Mucosa of descending colon (tissue), 3 donors: ENCODE measurements at regions not wholly inside any gene's neighbourhood (a gene's known extent, or its start where the extent isn't known, plus 50 kb on each side); places are given as distances from the start of the nearest gene placed in this dataset.
"Not testable (repeated sequence)": the region's sequence is repeated elsewhere in the genome, so short reads cannot be mapped to it uniquely, and the experiment has no call there.

Experiments
- ATAC-seq: fragments of 200-7000 bp; cut with Tn5 transposase; one replicate; pipeline ENCODE4 v1.9.1; 2020; ENCODE audit warnings: mild to moderate bottlenecking, moderate library complexity
- DNase-seq, 3 donors: peaks; one replicate each; pipeline ENCODE4 v3.0.0-alpha.2; 2020
- H3K36me3 ChIP-seq: fragments of 200-600 bp; one replicate; pipeline ENCODE4 v1.8.0; 2021; ENCODE audit warnings: low read depth, mild to moderate bottlenecking
- H3K4me1 ChIP-seq: fragments of 200-600 bp; one replicate; pipeline ENCODE4 v1.8.0; 2021; ENCODE audit warnings: low read depth, mild to moderate bottlenecking
- H3K4me3 ChIP-seq: fragments of 200-600 bp; one replicate; pipeline ENCODE4 v1.8.0; 2021; ENCODE audit warnings: mild to moderate bottlenecking
- H3K9me3 ChIP-seq: fragments of 200-600 bp; one replicate; pipeline ENCODE4 v1.8.0; 2021; ENCODE audit warnings: mild to moderate bottlenecking
- CTCF ChIP-seq: fragments of 200-600 bp; IDR thresholded peaks from one replicate; pipeline ENCODE4 v1.8.0; 2022; ENCODE audit warnings: antibody characterized with exemption, mild to moderate bottlenecking
- intact Hi-C, 2 donors: fragments of 100-400 bp; cut with DNase I in 1 of 2; cut with micrococcal nuclease in 1 of 2; formaldehyde crosslinking; loops; one replicate each; pipeline versions ENCODE4 v1.11.0 to v1.11.1; 2022; cut with DNase I, micrococcal nuclease
- donor health status: DM: no; HTN: no; CAD: no; lungs with moderate emphysema.
- donor health status: DM: no; HTN: no; CAD: no.
- donor health status: DM: no; HTN: yes; CAD: no.

- intact Hi-C loops: no loop called here
- H3K4me1 ChIP-seq: no peaks in the 10 kb centered on the region
- no peaks in the 10 kb centered on the region for H3K36me3 ChIP-seq
- H3K9me3 ChIP-seq: no peaks in the 10 kb centered on the region
- DNase-seq: no peak
- TF ChIP-seq CTCF: no peak
- H3K4me3 ChIP-seq: no peak overlapping the region
- ATAC-seq: no peak
Measured at GRCh38 chr19:27806471-27807070, 1406.4 kb downstream of the UQCRFS1 start.

GRCh38 chr19:27805848-27806247 is 1407.1 kb downstream of the UQCRFS1 start:
- no peak for TF ChIP-seq CTCF
- no peak overlapping the region for H3K4me3 ChIP-seq
- no peaks in the 10 kb centered on the region for H3K9me3 ChIP-seq
- no peaks in the 10 kb centered on the region for H3K36me3 ChIP-seq
- DNase-seq (peak in 1 of 3 donors; percentile 36), ATAC-seq (no peak)
- intact Hi-C loops: no loop called here
- no peaks in the 10 kb centered on the region for H3K4me1 ChIP-seq

- ATAC-seq, intact Hi-C loops, H3K36me3 ChIP-seq, H3K9me3 ChIP-seq, H3K4me3 ChIP-seq, H3K4me1 ChIP-seq, DNase-seq: not testable (repeated sequence)
Measured at GRCh38 chr19:27802293-27802692, 1410.7 kb downstream of the UQCRFS1 start.

GRCh38 chr19:27796540-27796939 is 1416.4 kb downstream of the UQCRFS1 start:
- intact Hi-C loops: no loop called here
- no peak for ATAC-seq
- no peak for TF ChIP-seq CTCF
- Histone ChIP-seq H3K4me1 (peaks cover 9% of the 10 kb centered on the region), H3K9me3 (no peaks in the 10 kb centered on the region), H3K4me3 (no peak overlapping the region), H3K36me3 (no peaks in the 10 kb centered on the region)
- DNase-seq: no peak

- intact Hi-C loops: no loop called here
- H3K4me1 ChIP-seq: peaks cover 9% of the 10 kb centered on the region
- DNase-seq: no peak
- H3K9me3 ChIP-seq: no peaks in the 10 kb centered on the region
- no peak for TF ChIP-seq CTCF
- no peak overlapping the region for H3K4me3 ChIP-seq
- no peaks in the 10 kb centered on the region for H3K36me3 ChIP-seq
- ATAC-seq: no peak
Measured at GRCh38 chr19:27796073-27796472, 1416.9 kb downstream of the UQCRFS1 start.

- Histone ChIP-seq H3K36me3 (no peaks in the 10 kb centered on the region), H3K9me3 (no peaks in the 10 kb centered on the region), H3K4me3 (no peak overlapping the region), H3K4me1 (peaks cover 9% of the 10 kb centered on the region)
- no peak for TF ChIP-seq CTCF
- DNase-seq (no peak), ATAC-seq (no peak)
- intact Hi-C loops: no loop called here
Measured at GRCh38 chr19:27795369-27795768, 1417.6 kb downstream of the UQCRFS1 start.
